Dendritic cell treated with granulocyte-macrophage colony-stimulating factor and Interleukin-4, amounts not matched to agents 40 ng/mL and 50 ng/mL, for 4 days (primary cell): ENCODE measurements at regions not wholly inside any gene's neighbourhood (a gene's known extent, or its start where the extent isn't known, plus 50 kb on each side); places are given as distances from the start of the nearest gene placed in this dataset.
"Not testable (repeated sequence)": the region's sequence is repeated elsewhere in the genome, so short reads cannot be mapped to it uniquely, and the experiment has no call there.

Experiments used
- H3K27ac Mint-ChIP-seq: one replicate; pipeline ENCODE4 v1.8.0; 2022; ENCODE audit warnings: mild to moderate bottlenecking, mixed read lengths
- H3K27me3 Mint-ChIP-seq: one replicate; pipeline ENCODE4 v1.8.0; 2022; ENCODE audit warnings: mild to moderate bottlenecking, mixed read lengths
- H3K36me3 Mint-ChIP-seq: one replicate; pipeline ENCODE4 v1.8.0; 2022; ENCODE audit warnings: low read depth, mixed read lengths
- H3K4me1 Mint-ChIP-seq: one replicate; pipeline ENCODE4 v1.8.0; 2022; ENCODE audit warnings: low read depth, mixed read lengths
- H3K4me3 Mint-ChIP-seq: one replicate; pipeline ENCODE4 v1.8.0; 2022; ENCODE audit warnings: mild to moderate bottlenecking, moderate library complexity, mixed read lengths
- H3K9me3 Mint-ChIP-seq: one replicate; pipeline ENCODE4 v1.8.0; 2022; ENCODE audit warnings: mixed read lengths
- intact Hi-C: fragments of 100-400 bp; cut with micrococcal nuclease; formaldehyde crosslinking; loops from one replicate; pipeline ENCODE4 v1.15.0; 2022

DNA sequence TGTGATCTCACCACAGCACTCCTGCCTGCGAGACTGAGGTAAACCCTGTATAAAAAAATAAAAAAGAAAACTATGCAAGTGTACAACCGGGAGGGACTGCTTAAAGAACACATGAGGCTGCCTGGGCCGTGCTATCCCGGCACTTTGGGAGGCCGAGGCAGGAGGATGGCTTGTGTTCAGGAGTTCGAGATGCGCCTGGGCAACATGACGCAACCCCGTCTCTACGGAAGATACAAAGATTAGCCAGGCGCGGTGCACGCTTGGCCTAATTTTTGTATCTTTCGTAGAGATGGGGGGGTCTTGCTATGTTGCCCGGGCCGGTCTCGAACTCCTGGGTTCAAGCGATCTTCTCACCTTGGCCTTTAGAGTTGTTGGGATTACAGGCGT, 75.2 kb upstream of the ERV3-1 start:
- intact Hi-C loops, result loop anchor here (5.0 kb wide), 1 partner anchor 44 kb away; no protein-coding TSS in a partner anchor
- H3K27me3 Mint-ChIP-seq, H3K9me3 Mint-ChIP-seq, H3K4me1 Mint-ChIP-seq: not testable (repeated sequence)
- Mint-ChIP-seq H3K27ac (peak overlapping the region; percentile 91), H3K4me3 (peak overlapping the region; percentile 90), H3K36me3 (peaks cover 12% of the 10 kb centered on the region)

DNA sequence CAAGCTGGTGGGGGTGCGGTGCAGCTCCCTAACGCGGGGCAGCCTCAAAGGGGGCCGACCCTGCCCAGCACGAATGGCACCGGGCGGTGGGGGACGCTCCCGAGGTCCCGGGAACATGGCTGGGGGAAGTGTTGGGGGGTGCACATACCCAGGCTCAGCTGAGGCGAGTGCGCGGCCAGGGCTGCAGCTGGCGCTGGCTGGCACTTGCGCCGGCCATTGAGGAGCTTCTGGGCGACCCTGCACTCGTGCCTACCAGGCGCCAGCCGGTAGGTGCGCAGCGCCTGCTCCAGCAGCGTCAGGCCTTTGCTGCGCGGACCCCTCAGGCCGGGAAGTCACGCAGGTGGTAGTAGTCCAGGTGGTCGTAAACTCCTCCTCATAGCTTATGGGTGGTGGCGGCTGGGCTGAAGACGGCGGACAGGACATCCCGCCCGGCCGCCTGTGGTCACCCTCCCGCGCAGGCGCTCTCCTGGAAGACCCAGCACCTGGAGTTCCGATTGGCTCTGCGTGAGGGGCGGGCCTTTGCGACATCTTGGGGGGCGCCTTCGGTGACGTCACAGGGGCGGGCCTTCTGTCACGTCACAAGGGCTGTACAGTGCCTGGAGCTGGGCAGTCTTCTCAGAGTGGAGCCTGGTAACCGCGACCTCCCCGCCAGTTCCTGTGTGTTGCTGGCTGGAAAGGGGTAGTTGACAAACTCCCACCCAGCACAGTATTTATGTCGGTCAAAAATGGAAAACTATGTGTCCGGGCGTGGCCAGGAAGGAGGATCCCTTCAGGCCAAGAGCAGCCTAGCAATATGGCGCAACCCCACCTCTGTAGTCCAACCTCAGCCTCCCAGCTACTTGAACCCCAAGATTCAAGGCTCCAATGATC, 74.5 kb upstream of the ERV3-1 start:
- H3K4me1 Mint-ChIP-seq, H3K9me3 Mint-ChIP-seq, H3K27me3 Mint-ChIP-seq: not testable (repeated sequence)
- Mint-ChIP-seq H3K4me3 (peak overlapping the region; percentile 90), H3K36me3 (peaks cover 12% of the 10 kb centered on the region), H3K27ac (peak overlapping the region; percentile 91)
- intact Hi-C loops, result loop anchor here (5.0 kb wide), 1 partner anchor 44 kb away; no protein-coding TSS in a partner anchor

DNA sequence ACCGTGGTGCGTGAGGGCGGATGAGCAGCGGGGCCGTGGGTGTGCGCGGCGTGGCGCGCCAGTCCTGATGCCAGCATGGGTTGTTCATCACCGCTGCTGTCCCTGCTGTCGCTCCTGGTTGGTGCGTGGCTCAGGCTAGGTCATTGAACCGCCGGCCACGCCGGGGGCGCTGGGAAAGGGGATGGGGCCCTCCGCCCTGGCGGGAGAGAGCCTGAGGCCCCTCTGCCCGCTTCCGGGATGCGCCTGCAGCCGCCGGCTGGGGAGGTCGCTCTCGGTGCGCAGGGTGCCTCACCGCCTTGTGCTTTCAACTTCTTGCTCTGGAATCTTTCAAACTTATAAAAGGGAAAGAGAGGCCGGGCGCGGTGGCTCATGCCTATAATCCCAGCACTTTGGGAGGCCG, 68.5 kb upstream of the ERV3-1 start:
- peaks cover 28% of the 10 kb centered on the region for H3K36me3 Mint-ChIP-seq
- H3K4me1 Mint-ChIP-seq, H3K4me3 Mint-ChIP-seq, H3K9me3 Mint-ChIP-seq, H3K27ac Mint-ChIP-seq, H3K27me3 Mint-ChIP-seq, intact Hi-C loops: not testable (repeated sequence)

DNA sequence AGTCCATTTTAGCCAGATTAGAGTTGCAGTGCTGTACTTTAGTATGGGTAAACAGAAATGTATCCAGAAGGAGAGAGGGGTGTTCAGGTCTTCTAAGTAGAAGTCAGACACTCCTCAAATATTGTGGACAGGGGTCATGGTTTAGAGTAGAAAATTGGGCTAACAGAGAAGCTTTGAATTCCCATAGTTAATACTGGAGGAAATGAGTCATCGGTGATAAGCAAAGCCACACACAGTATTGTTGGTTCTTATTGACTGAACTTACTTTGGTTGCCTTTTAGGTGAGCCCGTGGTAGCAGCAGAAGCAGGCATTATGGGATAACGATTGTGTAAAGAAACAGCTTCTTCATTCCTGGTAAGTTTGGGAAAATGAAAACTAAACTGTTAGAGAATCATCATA, 66.7 kb upstream of the ERV3-1 start:
- H3K4me1 Mint-ChIP-seq, H3K27ac Mint-ChIP-seq, intact Hi-C loops, H3K27me3 Mint-ChIP-seq, H3K9me3 Mint-ChIP-seq, H3K4me3 Mint-ChIP-seq: not testable (repeated sequence)
- peaks cover 36% of the 10 kb centered on the region for H3K36me3 Mint-ChIP-seq

DNA sequence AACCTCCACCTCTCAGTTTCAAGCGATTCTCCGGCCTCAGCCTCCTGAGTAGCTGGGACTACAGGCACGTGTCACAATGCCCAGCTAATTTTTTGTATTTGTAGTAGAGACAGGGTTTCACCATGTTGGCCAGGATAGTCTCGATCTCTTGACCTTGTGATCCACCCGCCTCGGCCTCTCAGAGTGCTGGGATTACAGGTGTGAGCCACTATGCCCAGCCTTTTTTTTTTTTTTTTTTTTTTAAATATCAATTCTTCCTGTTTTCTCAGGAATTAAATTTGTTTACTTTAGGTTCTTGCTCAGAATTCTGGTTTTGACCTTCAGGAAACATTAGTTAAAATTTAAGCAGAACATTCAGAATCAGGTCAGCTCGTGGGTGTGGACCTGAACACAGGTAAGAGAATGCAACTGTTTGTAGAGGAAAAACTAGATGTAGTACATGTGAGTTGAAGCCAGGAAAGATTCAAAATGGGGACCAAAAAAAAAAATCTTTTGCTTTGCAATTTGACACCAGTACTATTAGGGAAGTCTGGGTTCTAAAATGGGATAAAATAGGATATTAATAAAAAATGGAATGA, 65.5 kb upstream of the ERV3-1 start:
- H3K27me3 Mint-ChIP-seq, result not testable (repeated sequence)

DNA sequence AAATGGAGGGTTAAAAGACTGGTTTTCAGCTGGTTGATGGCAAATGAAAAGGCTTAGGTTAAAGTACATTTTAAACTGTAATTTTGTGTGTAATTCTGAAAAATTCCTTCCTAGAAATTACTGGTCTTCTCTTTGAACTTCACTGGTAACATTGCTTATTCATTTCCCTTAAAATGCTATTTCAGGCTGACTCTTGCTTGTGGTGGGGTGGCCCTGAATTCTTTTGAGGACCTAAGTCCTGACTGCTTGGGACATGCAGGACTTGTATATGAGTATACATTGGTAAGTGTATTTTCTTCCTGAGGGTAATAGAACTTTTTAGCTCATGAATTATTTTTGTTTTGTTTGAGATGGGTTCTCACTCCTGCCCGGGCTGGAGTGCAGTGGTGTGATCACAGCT, 63.0 kb upstream of the ERV3-1 start:
- H3K27me3 Mint-ChIP-seq, H3K4me3 Mint-ChIP-seq, H3K9me3 Mint-ChIP-seq, H3K27ac Mint-ChIP-seq, H3K4me1 Mint-ChIP-seq, intact Hi-C loops: not testable (repeated sequence)
- H3K36me3 Mint-ChIP-seq, result peaks cover 55% of the 10 kb centered on the region

More for the DNA sequence above, 65.5 kb upstream of the ERV3-1 start:
- H3K4me1 Mint-ChIP-seq, intact Hi-C loops, H3K9me3 Mint-ChIP-seq, H3K27ac Mint-ChIP-seq, H3K4me3 Mint-ChIP-seq: not testable (repeated sequence)
- peaks cover 40% of the 10 kb centered on the region for H3K36me3 Mint-ChIP-seq

DNA sequence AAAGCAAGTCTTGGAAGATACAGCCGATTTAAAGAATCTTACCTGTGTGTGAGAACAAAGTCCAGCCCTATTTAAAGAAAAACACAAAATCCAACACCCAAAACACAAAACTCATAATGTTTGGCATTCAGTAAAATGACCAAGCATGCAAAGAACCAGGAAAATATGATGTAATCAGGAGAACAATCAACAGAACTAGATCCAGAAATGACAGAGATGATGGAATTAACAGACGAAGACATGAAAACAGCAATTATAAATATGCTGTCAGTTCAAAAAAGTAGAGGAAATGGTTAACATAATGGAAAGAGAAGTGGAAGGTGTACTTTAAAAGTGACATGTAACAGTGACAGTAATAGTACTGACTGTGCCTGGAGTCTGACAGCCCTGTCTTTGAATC, 56.1 kb upstream of the ERV3-1 start:
- H3K27me3 Mint-ChIP-seq, H3K9me3 Mint-ChIP-seq, H3K27ac Mint-ChIP-seq, intact Hi-C loops, H3K4me3 Mint-ChIP-seq: not testable (repeated sequence)
- Mint-ChIP-seq H3K4me1 (peaks cover 11% of the 10 kb centered on the region), H3K36me3 (peaks cover 42% of the 10 kb centered on the region)

DNA sequence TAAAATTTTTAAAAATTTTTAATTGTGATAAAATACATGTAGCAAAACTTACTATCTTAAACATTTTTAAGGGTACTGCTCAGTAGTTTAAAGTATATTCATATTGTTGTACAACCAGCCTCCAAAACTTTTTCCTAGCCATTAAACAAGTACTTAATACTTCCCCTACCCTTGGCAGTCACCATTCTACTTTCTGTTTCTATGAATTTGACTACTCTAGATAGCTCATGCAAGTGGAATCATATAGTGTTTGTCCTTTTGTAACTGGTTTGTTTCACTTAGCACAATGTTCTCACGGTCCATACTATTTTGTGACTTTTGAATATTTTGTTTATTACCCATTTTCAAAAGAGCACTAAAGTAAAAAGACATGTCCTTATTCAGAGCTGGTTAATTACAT, 52.8 kb upstream of the ERV3-1 start:
- intact Hi-C loops, H3K27ac Mint-ChIP-seq, H3K9me3 Mint-ChIP-seq, H3K4me3 Mint-ChIP-seq, H3K27me3 Mint-ChIP-seq: not testable (repeated sequence)
- peaks cover 11% of the 10 kb centered on the region for H3K4me1 Mint-ChIP-seq
- H3K36me3 Mint-ChIP-seq, result peaks cover 47% of the 10 kb centered on the region
